NCI-H1105 treated with DMSO at 0.1 percent for 48 hours (cell line): ENCODE measurements at regions not wholly inside any gene's neighbourhood (a gene's known extent, or its start where the extent isn't known, plus 50 kb on each side); places are given as distances from the start of the nearest gene placed in this dataset.
"Not testable (repeated sequence)": the region's sequence is repeated elsewhere in the genome, so short reads cannot be mapped to it uniquely, and the experiment has no call there.

ENCODE experiments used
- DNase-seq: peaks from one replicate; lab custom pipeline; 2025; lab: John Stamatoyannopoulos, UW

DNA sequence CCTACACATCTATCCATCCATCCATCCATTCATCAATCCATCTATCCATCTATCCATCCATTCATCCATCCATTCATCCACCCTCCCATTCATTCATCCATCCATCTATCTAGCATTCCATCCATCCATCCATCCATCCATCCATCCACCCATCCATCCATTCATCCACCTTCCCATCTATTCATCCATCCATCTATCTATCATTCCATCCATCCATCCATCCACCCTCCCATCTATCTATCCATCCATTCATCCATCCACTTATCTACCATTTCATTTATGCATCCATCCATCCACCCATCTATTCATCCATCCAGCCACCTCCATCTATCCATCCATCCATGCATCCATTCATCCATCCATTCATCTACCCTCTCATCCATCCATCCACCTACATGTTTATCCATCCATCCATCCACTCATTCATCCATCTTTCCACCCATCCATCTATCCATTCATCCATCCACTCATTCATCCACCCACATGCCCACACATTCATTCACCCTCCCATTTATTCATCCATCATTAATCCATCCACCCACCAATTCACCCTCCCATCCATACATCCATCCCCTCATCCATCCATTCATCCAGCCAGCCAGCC, 258.5 kb downstream of the CRLF2 start:
- DNase-seq, result no peak

DNA sequence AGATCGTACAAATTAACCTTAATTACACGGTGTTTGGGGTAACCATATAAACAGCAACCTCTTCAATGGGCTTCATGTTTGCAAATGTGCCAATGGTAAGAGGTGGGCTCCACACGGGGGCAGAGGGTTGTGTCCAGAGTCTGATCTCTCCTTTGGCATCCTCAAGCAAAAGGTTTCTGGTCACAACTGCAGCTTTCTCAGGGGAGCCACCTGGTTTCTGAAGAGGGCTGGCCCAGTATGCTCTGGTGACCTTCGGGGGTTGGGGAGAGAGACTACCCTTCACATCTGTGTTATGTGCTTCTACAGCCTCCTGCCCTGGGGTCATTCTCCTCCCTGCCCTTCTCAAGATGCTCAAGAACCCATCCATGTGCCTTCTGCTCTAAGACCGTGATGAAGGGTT, 259.6 kb downstream of the CRLF2 start:
- DNase-seq, result no peak

DNA sequence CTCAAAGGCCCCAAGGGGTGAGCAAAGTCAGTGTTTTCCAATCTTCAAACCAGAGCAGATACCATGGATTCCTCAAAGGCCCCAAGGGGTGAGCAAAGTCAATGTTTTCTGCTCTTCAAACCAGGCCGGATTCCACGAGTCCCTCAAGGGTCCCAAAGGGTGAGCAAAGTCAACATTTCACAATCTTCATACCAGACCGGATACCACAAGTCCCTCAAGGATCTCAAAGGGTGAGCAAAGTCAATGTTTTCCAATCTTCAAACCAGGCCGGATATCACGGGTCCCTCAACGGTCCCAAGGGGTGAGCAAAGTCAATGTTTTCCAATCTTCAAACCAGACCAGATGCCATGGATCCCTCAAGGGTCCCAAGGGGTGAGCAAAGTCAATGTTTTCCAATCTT, 265.2 kb downstream of the CRLF2 start:
- not testable (repeated sequence) for DNase-seq

DNA sequence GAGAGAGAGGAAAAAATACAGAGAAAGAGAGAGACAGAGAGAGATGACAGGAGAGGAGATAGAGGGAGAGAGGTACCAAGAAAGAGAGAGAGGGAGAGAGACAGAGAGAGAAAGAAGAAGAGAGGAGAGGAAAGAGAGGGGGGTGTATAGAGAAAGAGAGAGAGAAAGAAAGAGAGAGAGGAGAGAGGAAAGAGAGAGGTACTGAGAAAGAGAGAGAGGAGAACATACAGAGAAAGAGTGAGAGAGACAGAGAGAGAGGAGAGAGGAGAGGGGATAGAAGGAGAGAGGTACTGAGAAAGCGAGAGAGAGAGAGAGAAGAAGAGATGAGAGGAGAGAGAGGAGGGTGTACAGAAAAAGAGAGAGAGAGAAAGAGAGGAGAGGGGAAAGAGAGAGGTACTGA, 269.4 kb downstream of the CRLF2 start:
- no peak for DNase-seq

DNA sequence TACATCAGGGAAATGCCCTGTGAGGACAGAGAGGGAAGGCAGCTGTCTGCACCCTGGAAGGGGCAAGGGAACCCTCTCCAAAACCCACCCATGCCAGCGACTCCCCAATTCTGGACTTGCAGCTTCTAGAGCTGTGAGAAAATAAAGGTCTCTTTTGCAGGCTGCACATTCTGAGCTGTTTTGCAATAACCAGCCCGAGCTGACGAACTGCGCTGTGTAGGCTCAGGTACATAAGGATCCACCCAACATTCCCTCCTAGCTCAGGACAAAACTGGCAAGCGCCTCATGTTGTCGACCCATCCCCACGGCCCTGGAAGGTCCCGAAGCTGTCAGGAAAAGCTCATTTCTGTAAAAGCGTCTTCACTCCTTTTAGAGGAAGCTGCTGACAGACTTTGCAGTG, 271.8 kb downstream of the CRLF2 start:
- DNase-seq, result no peak

DNA sequence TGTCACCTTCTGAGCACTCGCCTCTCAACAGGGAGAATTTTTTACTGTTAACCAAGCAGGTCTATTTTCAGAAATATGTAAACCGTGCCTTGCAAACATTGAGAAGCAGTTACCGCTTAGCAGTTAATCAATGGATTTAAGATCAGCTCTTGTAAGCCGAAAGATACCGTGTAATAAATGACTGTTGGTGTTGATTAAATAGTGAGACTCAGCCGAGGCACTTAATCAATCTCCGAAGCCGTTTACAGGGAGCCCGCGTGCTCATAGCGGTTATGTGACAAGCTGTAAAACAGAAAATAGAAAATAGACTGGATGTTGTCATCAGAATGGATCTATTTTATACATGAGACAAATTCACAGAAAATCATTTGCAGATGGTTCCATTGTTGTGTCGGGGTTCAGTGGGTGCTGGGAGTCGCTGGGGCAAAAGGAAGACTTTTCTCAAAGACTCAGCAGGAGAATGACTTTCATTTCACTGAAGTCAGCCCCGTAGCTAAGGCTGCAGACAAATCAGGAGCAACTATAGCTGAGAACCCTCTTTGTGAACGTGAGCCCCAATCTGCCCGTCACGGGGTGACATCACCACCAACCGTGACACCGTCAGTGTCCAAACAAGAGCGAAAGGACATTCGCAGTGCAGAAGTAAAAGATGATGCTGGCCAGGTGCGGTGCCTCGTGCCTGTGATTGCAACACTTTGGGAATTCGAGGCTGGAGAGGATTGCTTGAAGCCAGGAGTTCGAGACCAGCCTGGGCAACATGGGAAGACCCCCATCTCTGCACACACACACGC, 275.3 kb downstream of the CRLF2 start:
- DNase-seq, result no peak

DNA sequence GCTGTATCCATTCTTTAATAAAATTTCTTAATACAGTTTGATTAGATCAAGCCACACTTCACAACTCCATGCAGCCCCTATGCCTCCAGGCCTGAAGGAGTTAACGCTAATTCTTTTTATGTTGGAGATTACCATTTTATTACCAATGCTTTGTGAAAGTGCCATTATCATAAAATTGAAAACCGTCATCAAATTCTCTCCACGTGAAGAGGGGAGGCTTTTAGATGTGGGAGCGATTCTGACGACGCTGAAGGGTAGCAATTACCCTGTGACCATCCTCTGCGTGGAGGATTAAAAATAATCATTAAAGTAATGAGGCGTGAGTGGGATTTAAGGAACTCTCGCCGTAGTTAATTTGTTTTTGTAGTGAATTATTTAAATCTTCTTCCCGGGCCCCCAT, 278.8 kb downstream of the CRLF2 start:
- DNase-seq, result no peak

DNA sequence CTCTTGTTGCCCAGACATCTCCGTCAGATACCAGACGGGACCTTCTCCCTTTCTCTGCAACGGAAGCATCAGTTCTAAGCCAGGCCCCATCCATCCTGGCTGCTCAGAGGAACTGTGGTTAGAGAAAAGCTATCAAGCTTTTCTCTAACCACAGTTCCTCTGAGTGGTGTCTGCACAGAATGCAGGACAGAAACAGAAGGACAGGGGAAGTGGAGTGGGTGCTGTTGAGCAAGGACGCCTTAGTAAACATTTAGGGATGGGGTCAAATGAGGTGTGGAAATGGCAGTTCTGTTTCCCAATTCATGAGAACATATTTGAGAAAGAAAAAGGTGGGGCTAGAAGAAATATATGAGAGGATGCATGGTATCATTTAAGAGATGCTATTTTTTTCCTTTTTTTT, 283.8 kb downstream of the CRLF2 start:
- no peak for DNase-seq

DNA sequence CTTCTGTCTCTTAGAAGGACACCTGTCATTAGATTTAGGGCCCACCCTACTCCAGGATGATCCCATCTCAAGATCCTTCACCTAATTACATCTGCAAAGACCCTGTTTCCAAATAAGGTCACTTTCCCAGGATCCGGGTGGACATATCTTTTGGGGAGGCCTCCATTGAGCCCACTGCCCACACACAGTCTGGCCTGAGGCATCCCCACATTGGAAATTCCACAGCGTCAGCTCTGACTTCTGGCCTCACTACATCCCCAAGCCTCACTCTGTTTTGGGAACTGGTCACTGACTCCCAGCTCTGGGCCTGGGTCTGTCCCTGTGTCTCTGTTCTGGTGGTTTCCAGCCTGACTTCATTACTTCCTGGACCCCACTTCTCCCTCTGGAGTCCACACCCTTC, 285.5 kb downstream of the CRLF2 start:
- DNase-seq, result no peak

DNA sequence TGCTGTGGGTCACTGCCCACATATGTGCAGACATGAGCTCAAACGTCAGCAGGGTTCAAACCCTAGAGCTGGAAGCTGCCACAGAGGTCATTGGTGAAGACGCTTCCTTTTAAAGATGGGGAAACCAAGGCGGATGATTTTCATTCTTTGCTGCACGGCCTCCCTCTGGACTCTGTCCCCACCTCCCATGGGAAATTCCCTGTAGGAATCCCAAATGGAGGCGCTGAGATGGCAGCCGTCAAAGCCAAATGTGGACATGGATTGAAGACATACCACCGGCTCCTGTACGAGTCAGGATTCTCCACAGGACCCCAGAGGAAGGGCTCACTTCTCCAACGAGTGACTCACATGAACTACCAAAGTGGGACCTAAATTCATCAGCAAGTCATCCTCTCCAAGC, 286.4 kb downstream of the CRLF2 start:
- no peak for DNase-seq

DNA sequence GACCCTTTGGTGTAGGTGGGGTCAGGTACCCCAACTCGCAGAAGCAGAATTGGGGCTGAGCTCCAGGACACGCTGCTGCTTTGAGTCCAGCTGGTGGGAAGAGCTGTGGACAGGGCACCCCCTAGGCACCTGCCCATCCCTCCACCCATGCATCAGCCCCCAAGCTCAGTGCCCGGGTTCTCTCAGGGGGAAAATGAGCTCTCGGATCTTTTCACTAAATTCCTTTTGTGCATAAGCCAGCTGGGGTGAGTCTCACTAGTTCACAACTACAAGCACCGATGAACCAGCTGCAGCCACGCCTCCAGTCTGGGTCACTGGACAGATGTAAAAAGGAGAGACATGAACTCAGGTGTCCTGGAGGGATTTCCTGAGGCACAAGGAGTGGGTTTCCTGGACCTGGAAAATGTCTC, 286.8 kb downstream of the CRLF2 start:
- no peak for DNase-seq

DNA sequence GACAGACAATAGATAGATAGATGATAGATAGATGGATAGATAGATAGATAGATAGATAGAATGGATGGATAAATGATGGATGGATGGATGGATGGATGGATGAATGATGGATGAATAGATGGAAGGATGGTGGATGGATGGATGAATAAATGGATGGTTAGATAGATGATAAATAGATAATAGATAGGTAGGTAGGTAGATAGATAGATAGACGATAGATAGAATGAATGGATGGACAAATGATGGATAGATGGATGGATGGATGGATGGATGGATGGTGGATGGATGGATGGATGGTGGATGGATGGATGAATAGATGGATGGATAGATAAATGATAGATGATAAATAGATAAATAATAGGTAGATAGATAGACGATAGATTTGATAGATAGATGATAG, 287.4 kb downstream of the CRLF2 start:
- DNase-seq, result no peak

DNA sequence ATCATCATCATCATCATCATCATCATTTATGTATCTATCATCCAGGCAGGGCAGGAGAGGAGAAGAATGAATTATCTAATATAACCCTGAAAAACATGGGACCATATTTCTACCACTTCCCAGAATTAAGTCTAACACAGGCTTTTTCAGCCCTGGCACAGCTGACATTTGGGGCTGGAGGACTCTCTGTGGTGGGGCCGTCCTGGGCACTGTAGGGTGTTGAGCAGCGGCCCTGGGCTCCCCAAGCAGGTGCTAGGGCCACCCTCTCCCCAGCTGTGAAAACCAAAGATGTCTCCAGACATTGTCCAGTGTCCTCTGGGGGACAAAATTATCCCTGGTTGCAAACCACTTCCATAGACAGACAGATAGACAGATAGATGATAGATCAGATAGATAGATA, 288.4 kb downstream of the CRLF2 start:
- no peak for DNase-seq

DNA sequence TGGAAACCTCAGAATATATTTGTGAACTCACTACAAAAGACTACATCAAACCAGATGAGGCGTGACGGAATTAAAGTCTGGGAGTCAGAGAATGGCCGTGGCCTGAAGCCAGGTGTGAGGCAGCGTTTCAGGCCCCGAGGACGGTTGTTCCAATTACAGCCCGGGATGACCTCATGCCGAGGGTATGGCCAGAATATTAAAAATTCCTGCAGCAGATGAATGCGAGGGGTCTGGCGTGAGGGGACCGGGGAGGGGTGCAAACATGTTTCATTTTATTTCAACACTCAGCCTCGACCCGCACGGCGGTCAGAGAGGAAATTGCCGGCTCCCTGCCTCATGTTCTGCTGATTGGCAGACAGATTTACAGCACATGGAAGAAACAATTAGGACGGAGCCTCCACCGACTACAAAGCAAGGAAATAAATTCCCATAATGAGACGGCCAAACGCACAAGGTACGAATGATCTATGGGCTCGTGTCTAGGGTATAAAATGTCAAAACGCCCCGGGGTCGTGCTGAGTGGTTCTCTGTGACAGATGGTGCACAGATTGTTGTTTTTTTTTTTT, 289.7 kb downstream of the SHOX start:
- DNase-seq, result no peak

DNA sequence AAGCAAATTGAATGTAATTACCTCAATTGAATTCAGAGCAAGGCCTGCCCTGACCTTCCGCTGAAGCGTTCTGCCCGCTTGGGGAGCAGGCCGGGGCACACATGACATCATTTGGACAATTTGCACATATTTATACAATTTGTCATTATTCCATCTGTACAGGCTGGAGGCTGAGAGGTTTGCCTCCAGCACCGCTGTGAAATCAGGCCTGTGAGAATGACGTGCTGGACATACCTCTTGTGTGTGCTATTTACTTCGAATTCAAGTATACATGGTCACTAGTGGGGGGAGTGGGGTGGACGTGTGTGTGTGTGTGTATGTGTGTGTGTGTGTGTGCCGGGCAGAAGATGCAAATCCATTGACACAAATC, 285.6 kb downstream of the SHOX start:
- no peak for DNase-seq

DNA sequence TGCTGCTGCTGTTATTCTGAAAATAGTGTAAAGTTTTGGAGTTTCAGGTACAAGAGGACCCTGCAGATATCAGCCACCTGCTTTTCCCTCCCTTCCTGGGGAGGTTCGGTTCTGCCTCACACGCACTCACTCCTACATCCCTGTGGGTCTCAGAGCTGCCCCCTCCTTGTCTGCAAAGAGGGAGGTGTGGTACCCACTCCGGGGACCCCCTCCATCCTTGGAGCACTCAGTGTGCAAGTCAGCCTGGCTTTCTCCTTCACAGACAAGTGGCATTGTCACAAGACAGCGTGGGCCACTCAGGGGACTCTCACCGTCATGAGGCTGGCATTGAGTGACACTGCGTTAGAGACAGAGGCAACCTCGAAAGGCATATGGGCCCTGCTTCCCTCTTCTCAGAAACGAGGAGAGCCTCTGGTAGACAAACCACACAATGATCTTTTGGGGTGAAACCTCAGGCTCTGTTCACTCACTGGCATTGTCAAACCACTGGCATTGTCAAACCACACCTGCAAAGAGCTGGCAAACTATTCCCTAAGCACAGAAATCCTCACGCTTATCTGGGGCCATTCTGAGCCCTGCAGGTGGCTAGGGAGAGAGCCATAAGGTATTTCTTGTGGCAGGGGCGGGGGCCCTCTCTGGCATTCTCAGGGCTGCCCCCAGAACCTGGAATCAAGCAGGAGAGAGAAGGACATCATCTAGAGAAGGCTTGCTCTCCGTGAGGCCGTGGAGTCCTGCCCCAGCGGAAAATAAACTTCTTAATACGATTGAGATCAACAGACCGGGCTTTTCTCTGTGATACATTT, 285.0 kb downstream of the SHOX start:
- DNase-seq, result no peak

DNA sequence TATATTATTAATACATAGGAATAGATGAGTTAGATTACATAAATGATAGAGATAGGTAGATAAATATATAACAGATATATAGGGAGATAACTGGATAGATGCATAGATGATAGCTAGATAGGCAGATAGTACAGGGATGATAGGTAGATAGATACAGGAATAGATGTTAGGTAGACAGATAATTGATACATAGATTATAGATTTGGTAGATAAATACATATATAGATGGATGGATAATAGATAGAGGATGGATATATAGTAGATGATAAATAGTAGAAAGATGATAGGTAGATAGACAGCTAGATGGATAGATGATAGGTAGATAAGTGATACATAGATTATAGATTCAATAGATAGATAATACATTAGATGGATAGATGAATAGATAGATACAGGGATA, 283.6 kb downstream of the SHOX start:
- DNase-seq, result no peak

DNA sequence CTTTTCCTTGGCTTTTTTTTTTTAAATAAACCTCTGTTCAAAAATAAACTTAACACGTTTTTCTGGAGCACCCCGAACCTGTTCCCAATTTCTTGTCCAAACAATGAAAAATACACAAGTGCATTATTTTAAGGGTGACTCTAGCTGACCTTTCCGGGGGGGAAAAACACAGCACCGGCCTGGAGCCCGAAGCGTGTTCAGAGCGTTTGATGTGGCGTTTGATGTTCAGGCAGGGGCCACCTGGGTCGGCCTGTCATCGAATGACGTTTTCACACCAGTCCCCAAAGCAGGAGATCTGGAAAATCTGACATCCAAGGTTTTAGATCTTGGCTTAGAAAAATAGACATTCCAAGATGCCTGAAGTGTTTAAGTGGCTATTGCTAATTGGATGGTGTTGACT, 282.1 kb downstream of the SHOX start:
- DNase-seq, result no peak

DNA sequence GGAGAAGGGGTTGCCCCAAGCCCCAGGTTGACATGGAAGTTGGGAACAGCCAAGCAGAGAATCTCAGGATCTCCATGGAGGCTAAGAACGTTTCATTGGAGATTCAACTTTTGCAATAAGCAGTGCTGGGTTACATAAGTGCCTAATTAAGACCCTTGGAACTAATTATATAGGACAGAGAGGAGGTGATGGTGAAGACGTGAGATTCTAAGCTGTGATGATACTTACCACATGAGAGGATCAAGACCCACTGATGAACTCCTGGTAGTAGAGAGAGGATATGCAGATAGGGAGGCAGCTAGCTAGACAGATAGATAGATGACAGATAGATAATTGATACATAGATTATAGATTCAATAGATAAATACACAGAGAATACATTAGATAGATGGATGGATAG, 278.5 kb downstream of the SHOX start:
- not testable (repeated sequence) for DNase-seq

DNA sequence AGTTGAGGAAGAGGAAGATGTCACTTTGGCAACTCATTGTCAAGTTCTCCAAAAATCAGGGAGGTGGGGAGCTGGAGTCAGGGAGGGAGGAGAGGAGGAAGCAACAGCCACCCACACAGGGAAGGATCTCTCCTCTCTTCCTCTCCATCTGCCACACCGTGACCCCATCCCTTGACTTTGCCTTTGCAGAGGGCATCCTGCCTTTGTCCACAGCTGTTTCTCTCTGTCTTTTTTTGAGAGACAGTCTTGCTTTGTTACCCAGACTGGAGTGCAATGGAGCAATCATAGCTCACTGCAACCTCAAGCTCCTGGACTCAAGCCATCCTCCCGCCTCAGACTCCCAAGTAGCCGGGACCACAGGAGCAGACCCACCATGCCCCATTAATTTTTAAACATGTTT, 276.0 kb downstream of the SHOX start:
- DNase-seq, result no peak

DNA sequence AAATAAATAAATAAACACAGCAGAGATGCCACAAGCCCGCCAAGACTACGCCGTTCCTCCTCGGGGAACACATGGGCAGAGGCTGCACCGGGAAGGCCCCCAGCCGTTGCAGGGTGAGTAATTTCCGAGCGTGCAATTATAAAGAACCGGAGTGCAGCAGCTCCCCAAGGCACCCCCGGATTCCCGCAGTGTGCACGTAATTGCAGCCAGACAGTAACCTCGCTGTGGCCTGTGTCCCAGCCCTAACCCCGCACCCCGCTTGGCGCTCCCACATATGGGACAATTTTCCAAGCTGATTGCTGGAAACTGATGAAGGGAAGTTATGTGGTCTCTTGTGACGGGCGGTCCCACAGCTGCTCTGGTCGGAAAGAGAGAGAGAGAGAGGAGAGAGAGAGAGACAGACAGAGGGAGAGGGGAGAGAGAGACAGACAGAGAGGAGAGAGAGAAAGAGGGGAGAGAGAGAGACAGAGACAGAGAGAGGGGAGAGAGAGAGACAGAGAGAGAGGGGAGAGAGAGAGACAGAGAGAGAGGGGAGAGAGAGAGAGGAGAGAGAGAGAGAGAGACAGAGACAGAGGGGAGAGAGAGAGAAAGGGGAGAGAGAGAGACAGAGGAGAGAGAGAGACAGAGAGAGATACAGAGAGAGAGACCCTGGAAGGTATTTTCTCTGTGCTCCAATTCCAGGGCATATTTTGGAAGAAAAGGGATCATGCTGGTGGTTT, 275.4 kb downstream of the SHOX start:
- no peak for DNase-seq

DNA sequence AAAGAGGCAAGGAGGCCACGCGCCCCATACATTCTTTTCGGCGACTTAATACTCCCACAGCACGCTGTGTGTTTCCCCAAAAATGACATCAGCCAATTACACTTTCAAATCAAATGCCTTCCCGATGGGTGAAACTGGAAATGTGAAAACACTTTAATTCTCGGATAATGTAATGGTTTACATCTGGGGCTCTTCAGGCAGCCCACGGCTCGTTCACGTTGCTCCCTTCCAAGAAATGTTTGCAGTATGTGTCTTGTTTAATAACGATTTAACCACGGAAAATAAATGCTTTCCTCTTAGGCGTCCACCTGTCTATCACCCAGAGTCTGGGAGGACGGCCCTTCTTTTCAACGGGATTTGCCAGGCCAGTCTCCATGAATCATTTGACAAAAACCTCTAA, 272.5 kb downstream of the SHOX start:
- DNase-seq, result no peak
